ENCODE measurements at regions not wholly inside any gene's neighbourhood (a gene's known extent, or its start where the extent isn't known, plus 50 kb on each side); places are given as distances from the start of the nearest gene placed in this dataset.

GRCh38 chr11:114987186-114987760 is 308.9 kb downstream of the NXPE2 start:
- no peak overlapping the region for H2AFZ ChIP-seq (ENCODE audit: low read depth, low read length, poor library complexity, severe bottlenecking)
- H3K4me1 ChIP-seq (ENCODE audit: control insufficient read depth in 1 of 2, insufficient read depth in 2 of 2, low read length in 2 of 2): no peaks in the 10 kb centered on the region
- no peak overlapping the region for H3K27ac ChIP-seq (ENCODE audit: low read depth, low read length)
- no peak for ATAC-seq
- BruUV-seq (replicated peaks): no TSS peak
- H3K9me2 ChIP-seq (ENCODE audit: insufficient read depth): no peaks in the 10 kb centered on the region
- CTCF ChIA-PET: no interaction called here
- no peaks in the 10 kb centered on the region for H3K36me3 ChIP-seq (ENCODE audit: control insufficient read depth in 1 of 2, insufficient read depth in 2 of 2, low read length in 2 of 2)
- no peak for TF ChIP-seq POLR2AphosphoS5 (IDR thresholded peaks at IDR 0.05; ENCODE audit: low read depth, low read length)
- TF ChIP-seq SIN3A (IDR thresholded peaks at IDR 0.05; ENCODE audit: low read depth): no peak
- TF ChIP-seq FOSL1 (IDR thresholded peaks at IDR 0.05; ENCODE audit: low read depth): no peak
- TF ChIP-seq RAD21 (IDR thresholded peaks at IDR 0.05; ENCODE audit: low read depth): no peak
- no peak for TF ChIP-seq SRF (IDR thresholded peaks at IDR 0.05; ENCODE audit: low read depth)
- no peak for TF ChIP-seq ELF1 (IDR thresholded peaks at IDR 0.05; ENCODE audit: borderline replicate concordance, low read depth)
- TF ChIP-seq, protein P1, sequence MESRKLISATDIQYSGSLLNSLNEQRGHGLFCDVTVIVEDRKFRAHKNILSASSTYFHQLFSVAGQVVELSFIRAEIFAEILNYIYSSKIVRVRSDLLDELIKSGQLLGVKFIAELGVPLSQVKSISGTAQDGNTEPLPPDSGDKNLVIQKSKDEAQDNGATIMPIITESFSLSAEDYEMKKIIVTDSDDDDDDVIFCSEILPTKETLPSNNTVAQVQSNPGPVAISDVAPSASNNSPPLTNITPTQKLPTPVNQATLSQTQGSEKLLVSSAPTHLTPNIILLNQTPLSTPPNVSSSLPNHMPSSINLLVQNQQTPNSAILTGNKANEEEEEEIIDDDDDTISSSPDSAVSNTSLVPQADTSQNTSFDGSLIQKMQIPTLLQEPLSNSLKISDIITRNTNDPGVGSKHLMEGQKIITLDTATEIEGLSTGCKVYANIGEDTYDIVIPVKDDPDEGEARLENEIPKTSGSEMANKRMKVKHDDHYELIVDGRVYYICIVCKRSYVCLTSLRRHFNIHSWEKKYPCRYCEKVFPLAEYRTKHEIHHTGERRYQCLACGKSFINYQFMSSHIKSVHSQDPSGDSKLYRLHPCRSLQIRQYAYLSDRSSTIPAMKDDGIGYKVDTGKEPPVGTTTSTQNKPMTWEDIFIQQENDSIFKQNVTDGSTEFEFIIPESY (IDR thresholded peaks at IDR 0.05; ENCODE audit: extremely low read depth, insufficient replicate concordance, low read length): no peak
- TF ChIP-seq POLR2A (IDR thresholded peaks at IDR 0.05; ENCODE audit: borderline replicate concordance, extremely low read depth, insufficient read depth, insufficient read length): no peak
- RAD21 ChIA-PET (ENCODE audit: low non-redundant PET in 1 of 2, low total read pairs in 2 of 2, uncharacterized antibody in 2 of 2, unreplicated experiment in 2 of 2): no interaction called here
- no peaks in the 10 kb centered on the region for H4K20me1 ChIP-seq (ENCODE audit: insufficient read depth)
- peaks cover 0 to 7% of the 10 kb centered on the region in 2 experiments; a peak in 2 of 4 replicates for H3K9me3 ChIP-seq (ENCODE audit: control insufficient read depth in 1 of 2, insufficient read depth in 1 of 2, low read depth in 1 of 2, low read length in 2 of 2)
- H3K79me2 ChIP-seq (ENCODE audit: insufficient read depth, low read length): no peaks in the 10 kb centered on the region
- no peak overlapping the region for H3K4me3 ChIP-seq (replicated peaks in 1 of 2; ENCODE audit: low read depth in 1 of 2, low read length in 2 of 2)
- POLR2A ChIA-PET: no interaction called here
- H3K4me2 ChIP-seq (ENCODE audit: low read length): no peak overlapping the region
- no peaks in the 10 kb centered on the region for H3K27me3 ChIP-seq (ENCODE audit: insufficient read depth, low read length)
- no peak for DNase-seq (ENCODE audit: low read depth, low spot score)
- H3K9ac ChIP-seq (ENCODE audit: low read length): no peak overlapping the region
- intact Hi-C loops (cut with micrococcal nuclease): no loop called here

DNA sequence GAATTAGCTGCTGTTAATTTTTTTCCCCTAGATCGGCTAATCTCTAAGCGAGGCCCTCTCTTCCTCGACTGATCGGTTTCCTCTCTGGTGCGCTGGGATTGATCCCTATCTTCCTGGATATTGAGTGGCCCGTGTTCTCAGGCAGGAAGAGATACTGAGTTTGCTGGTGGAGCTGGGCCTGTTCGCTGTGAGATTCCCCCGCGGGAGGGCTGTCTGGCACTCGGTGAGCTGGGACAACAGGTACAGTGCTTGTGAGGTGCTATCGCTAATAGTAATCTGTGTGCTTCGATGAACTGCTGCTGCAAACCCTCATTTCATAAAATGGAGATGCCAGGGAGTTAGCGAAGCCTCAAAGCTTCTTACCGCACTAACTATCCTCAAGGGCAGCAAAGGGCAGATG is 310.3 kb downstream of the NXPE2 start:
- H3K4me1 ChIP-seq (ENCODE audit: control insufficient read depth in 1 of 2, insufficient read depth in 2 of 2, low read length in 2 of 2): no peaks in the 10 kb centered on the region
- H2AFZ ChIP-seq (ENCODE audit: low read depth, low read length, poor library complexity, severe bottlenecking): no peak overlapping the region
- H4K20me1 ChIP-seq (ENCODE audit: insufficient read depth): no peaks in the 10 kb centered on the region
- CTCF ChIA-PET: no interaction called here
- TF ChIP-seq ZFX (IDR thresholded peaks at IDR 0.05) (no peak), FOSL1 (IDR thresholded peaks at IDR 0.05; ENCODE audit: low read depth) (no peak), SIN3A (IDR thresholded peaks at IDR 0.05; ENCODE audit: low read depth) (no peak), SRF (IDR thresholded peaks at IDR 0.05; ENCODE audit: low read depth) (no peak), CBX3 (IDR thresholded peaks at IDR 0.05; ENCODE audit: low read depth) (no peak), EZH2phosphoT487 (IDR thresholded peaks at IDR 0.05; ENCODE audit: borderline replicate concordance) (no peak), TCF7L2 (IDR thresholded peaks at IDR 0.05; ENCODE audit: borderline replicate concordance, extremely low read depth, insufficient read depth, insufficient read length) (no peak), CEBPB (IDR thresholded peaks at IDR 0.05; ENCODE audit: low read depth) (no peak)
- no peaks in the 10 kb centered on the region for H3K27me3 ChIP-seq (ENCODE audit: insufficient read depth, low read length)
- RAD21 ChIA-PET (ENCODE audit: low non-redundant PET in 1 of 2, low total read pairs in 2 of 2, uncharacterized antibody in 2 of 2, unreplicated experiment in 2 of 2): no interaction called here
- H3K27ac ChIP-seq (ENCODE audit: low read depth, low read length): no peak overlapping the region
- no peaks in the 10 kb centered on the region for H3K9me2 ChIP-seq (ENCODE audit: insufficient read depth)
- H3K79me2 ChIP-seq (ENCODE audit: insufficient read depth, low read length): no peaks in the 10 kb centered on the region
- H3K9me3 ChIP-seq (ENCODE audit: control insufficient read depth in 1 of 2, insufficient read depth in 1 of 2, low read depth in 1 of 2, low read length in 2 of 2): peaks cover 0 to 7% of the 10 kb centered on the region in 2 experiments; a peak in 2 of 4 replicates
- DNase-seq (ENCODE audit: low read depth, low spot score) (no peak), ATAC-seq (no peak)
- no peaks in the 10 kb centered on the region for H3K36me3 ChIP-seq (ENCODE audit: control insufficient read depth in 1 of 2, insufficient read depth in 2 of 2, low read length in 2 of 2)
- H3K9ac ChIP-seq (ENCODE audit: low read length): no peak overlapping the region
- no TSS peak for BruUV-seq (replicated peaks)
- POLR2A ChIA-PET: no interaction called here
- intact Hi-C loops (cut with micrococcal nuclease): no loop called here
- no peak overlapping the region for H3K4me2 ChIP-seq (ENCODE audit: low read length)
- no peak overlapping the region for H3K4me3 ChIP-seq (replicated peaks in 1 of 2; ENCODE audit: low read depth in 1 of 2, low read length in 2 of 2)

All from HCT116 (cell line).